Lung (tissue), 11 donors: ENCODE measurements at regions not wholly inside any gene's neighbourhood (a gene's known extent, or its start where the extent isn't known, plus 50 kb on each side); places are given as distances from the start of the nearest gene placed in this dataset.

Experiments used
- ATAC-seq: fragments of 200-7000 bp; cut with Tn5 transposase; one replicate; pipeline ENCODE4 v1.9.1; 2020; ENCODE audit warnings: moderate number of reproducible peaks; ENCODE audit not compliant: insufficient read depth, low FRiP score
- DNase-seq, 3 donors: peaks; one replicate each; pipeline ENCODE4 v3.0.0-alpha.2; 2013 to 2017
- H3K27ac ChIP-seq, 2 donors: one replicate each; pipeline ENCODE4 v1.5.1; 2013; ENCODE audit warnings: mild to moderate bottlenecking in 2 of 2, moderate library complexity in 2 of 2, control low read depth in 1 of 2, inconsistent platforms in 1 of 2, low read depth in 1 of 2, low read length in 1 of 2
- H3K27me3 ChIP-seq, 3 donors: one replicate each; pipeline ENCODE4 v1.5.1; 2013; ENCODE audit warnings: low read length in 2 of 3; ENCODE audit not compliant: control insufficient read depth in 3 of 3, insufficient read depth in 3 of 3
- H3K36me3 ChIP-seq, 4 donors: one replicate each; pipeline ENCODE4 v1.5.1; 2013; ENCODE audit warnings: low read length in 4 of 4, mild to moderate bottlenecking in 1 of 4, moderate library complexity in 1 of 4; ENCODE audit not compliant: control insufficient read depth in 4 of 4, insufficient read depth in 4 of 4
- H3K4me1 ChIP-seq, 5 donors: one replicate each; pipeline ENCODE4 v1.5.1; 2013; ENCODE audit warnings: low read length in 5 of 5, mild to moderate bottlenecking in 2 of 5, moderate library complexity in 1 of 5; ENCODE audit not compliant: control insufficient read depth in 5 of 5, insufficient read depth in 5 of 5
- H3K4me3 ChIP-seq: one replicate; pipeline ENCODE4 v1.5.1; 2013; ENCODE audit warnings: mild to moderate bottlenecking, control low read depth, moderate library complexity
- H3K9ac ChIP-seq, 2 donors: one replicate each; pipeline ENCODE4 v1.5.1; 2013; ENCODE audit warnings: low read length in 2 of 2, control low read depth in 1 of 2; ENCODE audit not compliant: insufficient read depth in 1 of 2
- H3K9me3 ChIP-seq, 4 donors: one replicate each; pipeline ENCODE4 v1.5.1; 2013; ENCODE audit warnings: low read length in 3 of 4, mild to moderate bottlenecking in 1 of 4, moderate library complexity in 1 of 4; ENCODE audit not compliant: control insufficient read depth in 4 of 4, insufficient read depth in 3 of 4
- CTCF ChIP-seq: IDR thresholded peaks from 2 replicates; pipeline ENCODE4 v1.5.1; 2012; ENCODE audit warnings: mild to moderate bottlenecking; ENCODE audit errors: control extremely low read depth, extremely low read depth
- WGBS, 2 donors: extraction: QIAGEN DNeasy Blood & Tissue Kit; methylation state at CpG; one replicate each; pipeline ENCODE4 v1.1.7; 2013; 5-methylcytosine and 5-hydroxymethylcytosine counted together
- donor health status: control.
- donor health status: control.
- donor health status: Bipolar disorder and iron deficiency.
- donor health status: healthy.
- donor health status: DM: yes; HTN: yes; CAD: no.

- no peaks in the 10 kb centered on the region for H3K4me1 ChIP-seq
- no peak for ATAC-seq
- no peak for DNase-seq
- H3K9me3 ChIP-seq = no peaks in the 10 kb centered on the region
- no peaks in the 10 kb centered on the region for H3K27me3 ChIP-seq
- no peak overlapping the region for H3K27ac ChIP-seq
- 88 to 93% methylated on average over 2 of the region's 2 CpGs for WGBS, 2 donors
- no peak overlapping the region for H3K9ac ChIP-seq
- no peak for TF ChIP-seq CTCF
- no peak overlapping the region for H3K4me3 ChIP-seq
- H3K36me3 ChIP-seq = no peaks in the 10 kb centered on the region
Observed at GRCh38 chr16:60459463-60459862, 1576.8 kb downstream of the CDH8 start.

- no peak overlapping the region for H3K27ac ChIP-seq
- 39 to 67% methylated on average over 1 of the region's 1 CpG for WGBS, 2 donors
- no peak overlapping the region for H3K9ac ChIP-seq
- H3K4me3 ChIP-seq = no peak overlapping the region
- H3K4me1 ChIP-seq = no peaks in the 10 kb centered on the region
- ATAC-seq (no peak), DNase-seq (no peak)
- no peaks in the 10 kb centered on the region for H3K9me3 ChIP-seq
- H3K36me3 ChIP-seq = no peaks in the 10 kb centered on the region
- no peak for TF ChIP-seq CTCF
- no peaks in the 10 kb centered on the region for H3K27me3 ChIP-seq
Observed at GRCh38 chr16:60458255-60458654, 1578.0 kb downstream of the CDH8 start.

- no peaks in the 10 kb centered on the region for H3K9me3 ChIP-seq
- H3K4me3 ChIP-seq = no peak overlapping the region
- H3K27me3 ChIP-seq = no peaks in the 10 kb centered on the region
- no peaks in the 10 kb centered on the region for H3K4me1 ChIP-seq
- no peak overlapping the region for H3K27ac ChIP-seq
- no peak overlapping the region for H3K9ac ChIP-seq
- no peak for DNase-seq
- TF ChIP-seq CTCF = no peak
- no peak for ATAC-seq
- no peaks in the 10 kb centered on the region for H3K36me3 ChIP-seq
Observed at GRCh38 chr16:60452646-60453045, 1583.6 kb downstream of the CDH8 start.

- H3K27ac ChIP-seq = no peak overlapping the region
- no peaks in the 10 kb centered on the region for H3K27me3 ChIP-seq
- DNase-seq = no peak
- TF ChIP-seq CTCF = no peak
- H3K9me3 ChIP-seq = no peaks in the 10 kb centered on the region
- WGBS, 2 donors = 85 to 87% methylated on average over 6 of the region's 6 CpGs
- no peak overlapping the region for H3K4me3 ChIP-seq
- ATAC-seq = no peak
- H3K4me1 ChIP-seq = no peaks in the 10 kb centered on the region
- H3K36me3 ChIP-seq = no peaks in the 10 kb centered on the region
- no peak overlapping the region for H3K9ac ChIP-seq
Observed at GRCh38 chr16:60438894-60439293, 1597.3 kb downstream of the CDH8 start.
